Fibroblast of the aortic adventitia (primary cell): ENCODE measurements at regions not wholly inside any gene's neighbourhood (a gene's known extent, or its start where the extent isn't known, plus 50 kb on each side); places are given as distances from the start of the nearest gene placed in this dataset.

Source experiments
- DNase-seq: peaks from one replicate; pipeline ENCODE4 v3.0.0-alpha.2; 2010; ENCODE audit warnings: low read depth
- H3K4me3 ChIP-seq: 2 replicates; pipeline ENCODE4 v1.5.1; 2011; ENCODE audit warnings: low read depth, mild to moderate bottlenecking, control low read depth, low read length, moderate library complexity
- CTCF ChIP-seq: IDR thresholded peaks from 2 replicates; pipeline ENCODE4 v1.5.1; 2011; ENCODE audit warnings: mild to moderate bottlenecking, low read length, control low read depth, inconsistent platforms; ENCODE audit not compliant: insufficient read depth

- H3K4me3 ChIP-seq, result no peak overlapping the region
- DNase-seq, result no peak
- no peak for TF ChIP-seq CTCF
These were observed 213.5 kb upstream of the MVB12B start for GRCh38 chr9:126113176-126113575.

GRCh38 chr9:126113756-126114408 lies 212.7 kb upstream of the MVB12B start:
- TF ChIP-seq CTCF, result no peak
- H3K4me3 ChIP-seq, result no peak overlapping the region
- no peak for DNase-seq

- no peak for TF ChIP-seq CTCF
- no peak for DNase-seq
- H3K4me3 ChIP-seq, result no peak overlapping the region
These were observed 212.2 kb upstream of the MVB12B start for GRCh38 chr9:126114409-126114760.

- DNase-seq, result no peak
- no peak for TF ChIP-seq CTCF
- no peak overlapping the region for H3K4me3 ChIP-seq
These were observed 211.7 kb upstream of the MVB12B start for GRCh38 chr9:126114850-126115460.

GRCh38 chr9:126116351-126117157 lies 210.1 kb upstream of the MVB12B start:
- DNase-seq, result no peak
- no peak overlapping the region for H3K4me3 ChIP-seq
- TF ChIP-seq CTCF, result no peak

GRCh38 chr9:126117158-126117425 lies 209.5 kb upstream of the MVB12B start:
- no peak overlapping the region for H3K4me3 ChIP-seq
- no peak for TF ChIP-seq CTCF
- no peak for DNase-seq

GRCh38 chr9:126117631-126118030 lies 209.0 kb upstream of the MVB12B start:
- H3K4me3 ChIP-seq, result no peak overlapping the region
- DNase-seq, result no peak
- TF ChIP-seq CTCF, result no peak
